Right atrium auricular region (tissue), 2 donors: ENCODE measurements at regions not wholly inside any gene's neighbourhood (a gene's known extent, or its start where the extent isn't known, plus 50 kb on each side); places are given as distances from the start of the nearest gene placed in this dataset.

ENCODE experiments used
- DNase-seq: peaks from one replicate; pipeline ENCODE4 v3.0.0-alpha.2; 2019; ENCODE audit warnings: low spot score
- H3K27ac ChIP-seq, 2 donors: fragments of 200-600 bp; sonication (generic); 1 replicate in 1 of 2; 2 replicates in 1 of 2; pipeline ENCODE4 v1.5.1; 2016 to 2019
- H3K27me3 ChIP-seq, 2 donors: fragments of 200-600 bp; sonication (generic); one replicate each; pipeline versions ENCODE4 v1.5.1 to v1.6.0; 2017 to 2019
- H3K36me3 ChIP-seq: fragments of 200-600 bp; sonication (generic); one replicate; pipeline ENCODE4 v1.5.1; 2016
- H3K4me1 ChIP-seq, 2 donors: fragments of 200-600 bp; sonication (generic); one replicate each; pipeline versions ENCODE4 v1.5.1 to v1.6.0; 2017 to 2019
- H3K4me3 ChIP-seq, 2 donors: fragments of 200-600 bp; sonication (generic); 1 replicate in 1 of 2; 2 replicates in 1 of 2; pipeline ENCODE4 v1.5.1; 2017 to 2019; ENCODE audit warnings: mild to moderate bottlenecking in 1 of 2, moderate library complexity in 1 of 2
- H3K9me3 ChIP-seq, 2 donors: fragments of 200-600 bp; sonication (generic); one replicate each; pipeline ENCODE4 v1.5.1; 2019
- TF ChIP-seq, protein P1 (sequence below), 2 donors: fragments of 200-600 bp; sonication (generic); IDR thresholded peaks; one replicate each; pipeline ENCODE4 v1.5.1; 2019; ENCODE audit warnings: antibody characterized with exemption in 2 of 2

DNA sequence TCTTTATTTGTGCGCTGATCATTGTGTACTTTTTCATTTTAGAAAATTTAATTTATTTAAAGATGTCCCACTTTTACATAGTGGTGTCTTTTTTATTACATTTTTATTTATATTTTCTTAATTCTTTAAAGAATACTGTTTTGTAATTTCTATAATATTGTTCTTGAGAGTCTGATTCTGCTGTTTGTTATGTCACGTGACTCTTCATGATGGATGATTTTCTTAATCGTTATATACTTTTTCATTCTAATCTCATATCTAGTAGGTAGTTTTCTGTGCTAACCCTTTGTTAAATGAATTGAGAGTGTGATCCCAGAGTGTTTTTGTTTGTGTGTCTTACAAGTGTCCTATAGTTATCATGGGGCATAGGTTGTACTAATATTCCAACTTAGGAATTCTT, 568.2 kb upstream of the AMOT start:
- TF ChIP-seq, protein P1, sequence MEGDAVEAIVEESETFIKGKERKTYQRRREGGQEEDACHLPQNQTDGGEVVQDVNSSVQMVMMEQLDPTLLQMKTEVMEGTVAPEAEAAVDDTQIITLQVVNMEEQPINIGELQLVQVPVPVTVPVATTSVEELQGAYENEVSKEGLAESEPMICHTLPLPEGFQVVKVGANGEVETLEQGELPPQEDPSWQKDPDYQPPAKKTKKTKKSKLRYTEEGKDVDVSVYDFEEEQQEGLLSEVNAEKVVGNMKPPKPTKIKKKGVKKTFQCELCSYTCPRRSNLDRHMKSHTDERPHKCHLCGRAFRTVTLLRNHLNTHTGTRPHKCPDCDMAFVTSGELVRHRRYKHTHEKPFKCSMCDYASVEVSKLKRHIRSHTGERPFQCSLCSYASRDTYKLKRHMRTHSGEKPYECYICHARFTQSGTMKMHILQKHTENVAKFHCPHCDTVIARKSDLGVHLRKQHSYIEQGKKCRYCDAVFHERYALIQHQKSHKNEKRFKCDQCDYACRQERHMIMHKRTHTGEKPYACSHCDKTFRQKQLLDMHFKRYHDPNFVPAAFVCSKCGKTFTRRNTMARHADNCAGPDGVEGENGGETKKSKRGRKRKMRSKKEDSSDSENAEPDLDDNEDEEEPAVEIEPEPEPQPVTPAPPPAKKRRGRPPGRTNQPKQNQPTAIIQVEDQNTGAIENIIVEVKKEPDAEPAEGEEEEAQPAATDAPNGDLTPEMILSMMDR (IDR thresholded peaks at IDR 0.05) = no peak
- Histone ChIP-seq H3K27me3 (no peaks in the 10 kb centered on the region), H3K4me3 (no peak overlapping the region), H3K4me1 (no peaks in the 10 kb centered on the region), H3K27ac (no peak overlapping the region), H3K36me3 (no peaks in the 10 kb centered on the region), H3K9me3 (no peaks in the 10 kb centered on the region)
- DNase-seq = no peak

DNA sequence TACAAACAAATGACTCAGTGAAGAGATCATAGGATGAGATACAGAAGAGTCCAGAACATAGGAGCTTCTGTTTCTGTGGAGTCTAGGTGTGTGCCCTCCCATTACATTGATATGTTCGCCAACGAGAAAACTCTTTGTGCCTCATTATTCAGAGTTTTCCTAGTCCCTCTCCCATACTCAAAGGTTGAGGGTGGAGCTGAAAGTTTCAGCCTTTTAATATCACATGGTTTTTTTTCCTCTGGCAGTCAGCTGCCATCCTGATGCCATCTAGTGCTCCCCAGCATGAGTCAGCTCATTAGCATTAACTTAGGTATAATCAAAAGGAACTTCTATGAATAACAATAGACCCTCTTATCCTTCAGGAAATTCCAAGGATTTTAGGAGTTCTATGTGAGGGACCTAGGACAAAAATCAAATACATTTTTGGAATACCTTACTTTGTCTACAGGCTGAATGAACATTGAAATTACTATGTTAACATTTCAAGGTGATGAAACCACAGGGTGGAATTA, 559.6 kb upstream of the AMOT start:
- no peaks in the 10 kb centered on the region for H3K9me3 ChIP-seq
- no peak overlapping the region for H3K27ac ChIP-seq
- DNase-seq = no peak
- no peak overlapping the region for H3K4me3 ChIP-seq
- no peaks in the 10 kb centered on the region for H3K27me3 ChIP-seq
- TF ChIP-seq, protein P1 (IDR thresholded peaks at IDR 0.05) = no peak
- no peaks in the 10 kb centered on the region for H3K36me3 ChIP-seq
- H3K4me1 ChIP-seq = no peaks in the 10 kb centered on the region

DNA sequence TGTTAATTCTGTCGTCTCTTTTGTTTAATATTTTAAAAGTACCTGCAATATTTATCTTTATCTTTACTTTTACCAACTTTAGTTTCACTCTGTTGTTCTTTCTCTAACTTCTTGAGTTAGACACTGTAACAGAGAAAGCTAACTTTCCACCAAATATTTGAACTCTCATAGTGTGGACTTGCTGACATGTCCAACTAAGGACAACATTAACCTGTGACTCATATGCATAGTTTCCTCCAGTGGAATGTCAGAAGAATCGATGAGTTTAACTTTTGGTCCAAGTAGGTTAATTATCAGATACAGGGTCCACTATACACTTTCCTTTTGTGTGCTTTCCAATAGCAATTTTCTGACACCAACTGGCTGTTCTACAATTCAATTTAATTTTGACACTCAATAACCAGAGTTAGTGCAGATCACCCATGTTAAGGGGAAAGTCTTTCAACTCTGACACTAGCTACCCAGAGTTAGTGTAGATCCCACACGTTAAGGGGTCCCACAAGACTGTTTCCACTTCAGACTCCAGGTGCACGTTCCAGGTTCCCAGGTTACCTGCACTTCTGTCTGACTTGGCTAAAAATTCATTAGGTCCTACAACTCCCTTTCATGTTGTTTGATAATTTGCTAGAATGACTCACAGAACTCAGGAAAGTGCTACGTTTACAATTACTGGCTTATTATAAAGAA, 559.0 kb upstream of the AMOT start:
- no peak for DNase-seq
- TF ChIP-seq, protein P1 (IDR thresholded peaks at IDR 0.05) = no peak
- no peaks in the 10 kb centered on the region for H3K9me3 ChIP-seq

DNA sequence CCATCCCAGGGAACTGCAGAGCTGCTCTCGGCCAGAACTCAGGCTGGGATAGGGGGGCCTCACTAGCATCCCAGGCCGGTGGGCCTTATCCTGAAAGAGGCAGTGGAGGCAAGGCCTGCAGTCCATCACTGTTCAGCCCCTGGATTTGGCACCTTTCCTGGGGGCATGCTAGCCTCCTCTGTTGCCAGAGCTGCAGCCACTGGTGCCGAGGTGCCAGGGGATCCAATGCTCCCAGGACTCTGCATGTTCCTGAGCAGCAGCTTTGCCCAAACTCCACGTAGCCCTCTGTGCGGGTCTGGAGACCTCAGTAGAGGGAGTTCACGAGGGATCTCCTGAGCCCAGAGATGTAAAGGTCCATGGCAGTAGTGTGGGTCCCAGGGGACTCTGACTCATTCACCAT, 551.7 kb upstream of the AMOT start:
- Histone ChIP-seq H3K4me1 (no peaks in the 10 kb centered on the region), H3K27me3 (peaks cover 0 to 3% of the 10 kb centered on the region in 2 donors), H3K4me3 (no peak overlapping the region), H3K36me3 (no peaks in the 10 kb centered on the region), H3K27ac (no peak overlapping the region), H3K9me3 (no peaks in the 10 kb centered on the region)
- no peak for DNase-seq
- TF ChIP-seq, protein P1 (IDR thresholded peaks at IDR 0.05) = no peak

More for the DNA sequence above, 559.0 kb upstream of the AMOT start:
- H3K4me3 ChIP-seq = no peak overlapping the region
- no peaks in the 10 kb centered on the region for H3K27me3 ChIP-seq
- no peak overlapping the region for H3K27ac ChIP-seq
- no peaks in the 10 kb centered on the region for H3K36me3 ChIP-seq
- H3K4me1 ChIP-seq = no peaks in the 10 kb centered on the region

DNA sequence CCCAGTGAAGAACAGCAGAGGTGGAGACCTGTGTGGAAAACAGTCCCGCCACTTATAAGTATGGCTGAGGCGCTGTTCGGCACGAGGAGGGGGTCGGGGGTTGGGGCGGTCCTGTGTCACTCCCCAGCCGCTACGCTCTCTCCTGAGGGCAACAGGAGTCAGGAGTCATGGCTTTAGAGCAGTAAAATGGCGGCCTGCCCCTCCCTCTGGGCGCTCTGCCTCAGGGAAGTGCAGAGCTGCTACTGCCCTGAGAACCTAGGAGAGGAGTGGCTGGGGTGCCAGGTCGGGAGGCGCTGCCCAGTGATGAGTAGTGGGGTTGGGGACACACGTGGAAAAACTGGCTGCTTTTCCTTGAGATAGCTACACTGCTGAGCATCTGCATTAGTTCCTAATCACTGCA, 551.2 kb upstream of the AMOT start:
- Histone ChIP-seq H3K27ac (no peak overlapping the region), H3K4me1 (no peaks in the 10 kb centered on the region), H3K36me3 (no peaks in the 10 kb centered on the region), H3K27me3 (peaks cover 0 to 3% of the 10 kb centered on the region in 2 donors), H3K9me3 (no peaks in the 10 kb centered on the region), H3K4me3 (no peak overlapping the region)
- DNase-seq = no peak
- TF ChIP-seq, protein P1 (IDR thresholded peaks at IDR 0.05) = no peak

DNA sequence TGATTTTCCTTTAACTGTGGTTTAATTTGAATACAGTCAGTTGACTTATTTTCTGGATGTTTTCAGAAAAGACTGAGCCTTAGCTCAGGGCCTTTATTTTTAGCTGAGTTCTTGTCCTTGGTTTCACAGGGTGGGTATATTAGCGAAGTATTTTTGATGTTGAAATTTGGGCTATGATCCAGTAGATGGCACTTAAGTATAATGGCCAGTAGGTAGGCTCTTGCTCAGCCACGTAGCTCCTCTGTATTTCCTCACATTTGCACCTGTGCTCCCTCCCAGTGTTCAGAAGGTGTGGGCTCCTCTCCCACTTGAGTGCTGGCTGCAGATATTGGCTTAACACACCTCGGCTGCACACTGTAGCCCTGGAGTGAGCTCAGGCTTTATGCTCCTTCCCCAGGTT, 549.9 kb upstream of the AMOT start:
- no peaks in the 10 kb centered on the region for H3K36me3 ChIP-seq
- H3K9me3 ChIP-seq = no peaks in the 10 kb centered on the region
- no peaks in the 10 kb centered on the region for H3K4me1 ChIP-seq
- TF ChIP-seq, protein P1 (IDR thresholded peaks at IDR 0.05) = no peak
- H3K4me3 ChIP-seq = no peak overlapping the region
- DNase-seq = no peak
- H3K27ac ChIP-seq = no peak overlapping the region
- H3K27me3 ChIP-seq = peaks cover 0 to 3% of the 10 kb centered on the region in 2 donors
